Calu3 (cell line): ENCODE measurements at regions not wholly inside any gene's neighbourhood (a gene's known extent, or its start where the extent isn't known, plus 50 kb on each side); places are given as distances from the start of the nearest gene placed in this dataset.

Source experiments
- BruUV-seq: library from RNA; stranded (reverse); fragments of 400-500 nt; replicated peaks from 2 replicates; lab custom pipeline; 2021; lab: Mats Ljungman, UMichigan
- CTCF ChIA-PET: fragments of 300-600 bp; sonication (Branson Sonifier 250); formaldehyde crosslinking; loops from one replicate; lab custom pipeline; 2022; ENCODE audit warnings: antibody characterized with exemption; lab: Charles Lee
- DNase-seq: peaks from one replicate; pipeline ENCODE4 v3.0.0; 2022
- H3K27ac Mint-ChIP-seq: one replicate; pipeline ENCODE4 v1.8.0; 2022; ENCODE audit warnings: mixed read lengths; ENCODE audit not compliant: unreplicated experiment
- H3K27me3 Mint-ChIP-seq: one replicate; pipeline ENCODE4 v1.8.0; 2022; ENCODE audit warnings: mixed read lengths; ENCODE audit not compliant: unreplicated experiment
- H3K36me3 Mint-ChIP-seq: one replicate; pipeline ENCODE4 v1.8.0; 2022; ENCODE audit warnings: mild to moderate bottlenecking, moderate library complexity, mixed read lengths; ENCODE audit not compliant: insufficient read depth, unreplicated experiment
- H3K4me1 Mint-ChIP-seq: one replicate; pipeline ENCODE4 v1.8.0; 2022; ENCODE audit warnings: mild to moderate bottlenecking, low read depth, mixed read lengths; ENCODE audit not compliant: unreplicated experiment
- H3K4me3 Mint-ChIP-seq: one replicate; pipeline ENCODE4 v1.8.0; 2022; ENCODE audit warnings: mild to moderate bottlenecking, low read depth, moderate library complexity, mixed read lengths; ENCODE audit not compliant: unreplicated experiment
- H3K9me3 Mint-ChIP-seq: one replicate; pipeline ENCODE4 v1.8.0; 2022; ENCODE audit warnings: low read depth, mixed read lengths; ENCODE audit not compliant: unreplicated experiment
- intact Hi-C: fragments of 100-400 bp; cut with micrococcal nuclease; formaldehyde crosslinking; loops from one replicate; pipeline ENCODE4 v1.10.0; 2022; ENCODE audit not compliant: unreplicated experiment
- TF ChIP-seq, protein P1 (sequence below): fragments of 200-600 bp; IDR thresholded peaks from one replicate; pipeline ENCODE4 v1.8.0; 2022; ENCODE audit warnings: antibody characterized with exemption; ENCODE audit not compliant: unreplicated experiment

DNA sequence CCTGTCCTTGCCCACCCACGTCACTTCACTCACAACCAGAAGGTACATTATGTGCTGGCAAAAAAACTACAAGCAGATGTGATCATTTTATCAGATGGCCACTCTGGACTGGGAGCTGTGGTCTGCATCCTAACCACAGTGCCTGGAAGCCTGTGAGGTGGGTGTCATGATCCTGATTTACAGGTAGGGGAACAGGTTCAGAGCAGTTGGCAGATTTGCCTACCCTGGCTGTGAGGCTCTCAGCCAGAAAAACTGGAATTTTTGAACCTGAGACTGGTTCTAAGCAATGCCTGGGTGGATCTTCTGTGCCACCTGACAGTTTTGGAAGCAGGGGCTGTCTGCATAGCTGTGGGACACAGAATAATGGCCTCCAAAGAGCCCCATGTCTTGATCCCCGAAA, 150.8 kb downstream of the SYF2 start:
- Mint-ChIP-seq H3K4me3 (no peak overlapping the region), H3K36me3 (no peaks in the 10 kb centered on the region), H3K27ac (no peak overlapping the region), H3K4me1 (no peaks in the 10 kb centered on the region), H3K9me3 (no peaks in the 10 kb centered on the region), H3K27me3 (peaks cover 61% of the 10 kb centered on the region)
- CTCF ChIA-PET = interaction anchor here (0.5 kb wide), 1 partner anchor 105 kb away, joined by 4 read pairs; no protein-coding TSS in a partner anchor
- TF ChIP-seq, protein P1, sequence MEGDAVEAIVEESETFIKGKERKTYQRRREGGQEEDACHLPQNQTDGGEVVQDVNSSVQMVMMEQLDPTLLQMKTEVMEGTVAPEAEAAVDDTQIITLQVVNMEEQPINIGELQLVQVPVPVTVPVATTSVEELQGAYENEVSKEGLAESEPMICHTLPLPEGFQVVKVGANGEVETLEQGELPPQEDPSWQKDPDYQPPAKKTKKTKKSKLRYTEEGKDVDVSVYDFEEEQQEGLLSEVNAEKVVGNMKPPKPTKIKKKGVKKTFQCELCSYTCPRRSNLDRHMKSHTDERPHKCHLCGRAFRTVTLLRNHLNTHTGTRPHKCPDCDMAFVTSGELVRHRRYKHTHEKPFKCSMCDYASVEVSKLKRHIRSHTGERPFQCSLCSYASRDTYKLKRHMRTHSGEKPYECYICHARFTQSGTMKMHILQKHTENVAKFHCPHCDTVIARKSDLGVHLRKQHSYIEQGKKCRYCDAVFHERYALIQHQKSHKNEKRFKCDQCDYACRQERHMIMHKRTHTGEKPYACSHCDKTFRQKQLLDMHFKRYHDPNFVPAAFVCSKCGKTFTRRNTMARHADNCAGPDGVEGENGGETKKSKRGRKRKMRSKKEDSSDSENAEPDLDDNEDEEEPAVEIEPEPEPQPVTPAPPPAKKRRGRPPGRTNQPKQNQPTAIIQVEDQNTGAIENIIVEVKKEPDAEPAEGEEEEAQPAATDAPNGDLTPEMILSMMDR = no peak
- no peak for DNase-seq
- BruUV-seq = no TSS peak
- intact Hi-C loops = no loop called here

DNA sequence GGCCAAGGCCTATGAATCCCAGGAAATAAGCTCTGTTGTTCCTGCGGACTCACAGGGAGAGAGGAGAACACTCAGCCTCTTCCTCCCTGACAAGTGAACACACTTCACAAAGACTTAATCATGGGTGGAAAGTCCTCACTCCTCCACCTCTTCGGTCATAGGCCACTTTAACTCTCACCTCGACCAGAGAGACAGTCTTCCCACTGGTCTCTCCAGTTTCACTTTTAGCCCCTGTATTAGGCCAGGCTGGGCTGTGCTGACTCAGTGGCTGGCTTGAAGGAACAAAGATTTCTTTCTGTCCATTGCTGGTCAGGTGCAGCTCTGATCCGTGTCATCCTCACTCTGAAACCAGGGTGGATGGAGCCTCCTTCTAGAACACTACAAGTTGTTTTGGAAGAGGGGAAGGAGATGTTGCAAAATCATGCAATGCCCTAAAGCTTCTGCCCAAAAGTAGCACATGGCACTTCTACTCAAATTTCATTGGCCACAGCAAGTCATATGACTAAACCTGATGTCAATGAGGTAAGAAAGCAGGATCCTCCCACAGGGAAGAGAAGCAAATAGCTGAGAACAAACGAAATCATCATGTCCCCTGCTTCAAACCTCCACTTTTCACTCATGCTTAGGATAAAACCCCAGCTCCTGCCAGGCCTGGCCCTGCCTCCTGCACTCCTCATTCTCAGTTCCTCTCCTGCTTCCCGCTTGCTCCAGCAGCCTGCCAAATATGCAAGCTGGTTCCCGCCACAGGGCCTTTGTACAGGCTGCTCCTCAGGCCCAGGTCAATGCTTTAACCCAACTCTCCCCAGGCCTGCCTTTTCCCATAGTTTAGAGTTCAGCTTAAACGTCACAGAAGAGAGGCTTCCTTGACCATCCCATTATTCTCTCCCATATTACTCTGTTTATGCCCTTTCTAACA, 150.5 kb upstream of the RUNX3 start:
- H3K9me3 Mint-ChIP-seq = no peaks in the 10 kb centered on the region

DNA sequence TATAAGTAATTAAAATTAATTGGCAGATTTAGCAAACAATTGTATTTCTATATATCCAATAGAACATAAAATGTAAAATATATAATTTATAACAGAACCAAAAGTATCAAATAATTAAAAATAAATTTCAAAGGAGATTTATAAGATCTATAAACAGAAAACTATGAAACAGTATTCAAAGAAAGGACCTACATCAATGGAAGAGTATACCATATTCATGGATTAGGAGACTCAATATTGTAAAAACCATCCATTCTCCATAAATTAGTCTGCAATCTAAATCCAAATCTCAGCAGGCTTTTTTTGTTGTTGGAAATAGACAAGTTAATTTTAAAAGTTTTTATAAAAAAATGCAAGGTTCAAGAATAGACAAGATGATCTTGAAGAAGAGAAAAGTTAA, 149.0 kb upstream of the RUNX3 start:
- H3K36me3 Mint-ChIP-seq = no peaks in the 10 kb centered on the region
- CTCF ChIA-PET = no interaction called here
- intact Hi-C loops = no loop called here
- no peak overlapping the region for H3K27ac Mint-ChIP-seq
- no peaks in the 10 kb centered on the region for H3K9me3 Mint-ChIP-seq
- H3K27me3 Mint-ChIP-seq = peaks cover 49% of the 10 kb centered on the region
- H3K4me1 Mint-ChIP-seq = no peaks in the 10 kb centered on the region
- no peak for DNase-seq
- H3K4me3 Mint-ChIP-seq = no peak overlapping the region
- TF ChIP-seq, protein P1 = no peak
- BruUV-seq = no TSS peak

More for the DNA sequence above, 150.5 kb upstream of the RUNX3 start:
- TF ChIP-seq, protein P1 = no peak
- no peak for DNase-seq
- no TSS peak for BruUV-seq
- intact Hi-C loops = no loop called here
- no peaks in the 10 kb centered on the region for H3K36me3 Mint-ChIP-seq
- H3K4me1 Mint-ChIP-seq = no peaks in the 10 kb centered on the region
- no peak overlapping the region for H3K4me3 Mint-ChIP-seq
- H3K27me3 Mint-ChIP-seq = peaks cover 60% of the 10 kb centered on the region
- CTCF ChIA-PET = no interaction called here
- no peak overlapping the region for H3K27ac Mint-ChIP-seq

DNA sequence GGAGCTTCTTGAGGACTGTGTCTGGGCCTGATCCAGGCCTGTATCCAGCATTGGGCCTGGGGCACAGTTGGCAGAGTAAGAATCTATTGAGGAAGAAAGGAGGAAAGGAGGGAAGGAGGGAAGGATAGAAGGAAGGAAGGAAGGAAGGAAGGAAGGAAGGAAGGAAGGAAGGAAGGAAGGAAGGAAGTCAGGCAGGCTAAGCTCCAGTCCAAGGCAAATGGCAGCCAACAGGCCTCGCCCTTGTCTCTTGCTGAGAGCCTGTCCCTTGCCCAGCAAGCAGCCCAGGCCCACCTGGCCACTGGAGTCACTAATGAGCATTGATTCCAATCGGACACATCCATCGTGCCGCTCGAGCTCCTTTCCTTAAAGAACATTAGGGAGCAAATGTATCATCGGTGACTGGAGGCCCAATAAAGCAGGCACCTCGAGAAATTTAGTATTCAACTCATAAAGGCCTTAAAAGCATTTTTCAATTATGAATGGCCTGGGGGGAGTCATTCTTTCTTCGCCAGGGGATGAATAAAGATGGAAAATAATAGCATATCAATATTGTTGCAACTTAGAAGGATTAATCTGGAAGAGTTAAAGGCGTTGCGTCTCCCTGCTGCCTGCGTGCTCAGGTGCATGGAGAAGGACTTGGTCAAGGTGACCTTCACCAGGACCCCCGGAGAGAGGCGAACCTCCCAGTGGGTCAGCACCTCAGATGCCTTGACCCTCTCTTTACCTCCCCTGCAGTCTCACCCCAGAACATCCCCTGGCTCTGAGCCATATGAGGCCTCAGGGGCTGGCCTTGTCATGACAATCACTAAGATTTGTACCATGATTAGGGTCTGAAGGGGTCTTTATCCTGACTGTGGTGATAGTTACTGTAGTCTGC, 144.5 kb upstream of the RUNX3 start:
- CTCF ChIA-PET = interaction anchor here (1.1 kb wide), 1 partner anchor 11 kb away, joined by 3 read pairs; no protein-coding TSS in a partner anchor
- Mint-ChIP-seq H3K4me1 (no peaks in the 10 kb centered on the region), H3K27ac (no peak overlapping the region), H3K27me3 (peaks cover 32% of the 10 kb centered on the region), H3K36me3 (no peaks in the 10 kb centered on the region), H3K4me3 (no peak overlapping the region), H3K9me3 (no peaks in the 10 kb centered on the region)
- intact Hi-C loops = no loop called here
- no TSS peak for BruUV-seq
- no peak for DNase-seq
- TF ChIP-seq, protein P1 = no peak
